HG03175 (cell line): ENCODE measurements at regions not wholly inside any gene's neighbourhood (a gene's known extent, or its start where the extent isn't known, plus 50 kb on each side); places are given as distances from the start of the nearest gene placed in this dataset.

ENCODE experiments used
- ATAC-seq: cut with Tn5 transposase; IDR thresholded peaks from one replicate; pipeline ENCODE4 v1.9.1; 2021; ENCODE audit warnings: mild to moderate bottlenecking, moderate library complexity; ENCODE audit not compliant: unreplicated experiment

DNA sequence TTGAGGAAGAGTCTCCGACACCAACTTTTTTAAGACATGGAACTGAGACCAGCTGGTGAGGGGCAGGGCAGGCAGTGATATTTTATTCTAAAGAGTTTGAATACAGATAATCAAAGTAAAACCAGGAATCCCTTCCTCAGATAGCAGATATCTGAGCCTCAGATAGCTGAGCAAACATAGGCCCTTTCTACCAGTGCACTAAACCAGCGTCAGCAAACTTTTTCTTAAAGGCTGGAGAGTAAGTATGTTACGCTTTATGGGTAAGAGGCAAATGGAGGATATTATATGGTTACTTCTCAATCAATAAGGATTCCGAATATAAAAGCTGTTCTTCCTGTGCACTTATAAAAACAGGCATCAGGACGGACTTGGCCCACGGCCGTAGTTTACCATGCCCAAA is 73.9 kb downstream of the WNT5A start:
- ATAC-seq, result no peak

- no peak for ATAC-seq
These were observed 74.6 kb downstream of the WNT5A start for GRCh38 chr3:55412545-55412944.

- no peak for ATAC-seq
These were observed 77.3 kb downstream of the WNT5A start for GRCh38 chr3:55409806-55410205.

GRCh38 chr3:55408193-55408826 is 78.8 kb downstream of the WNT5A start:
- ATAC-seq, result no peak

- ATAC-seq, result no peak
These were observed 79.7 kb downstream of the WNT5A start for GRCh38 chr3:55407426-55407820.

DNA sequence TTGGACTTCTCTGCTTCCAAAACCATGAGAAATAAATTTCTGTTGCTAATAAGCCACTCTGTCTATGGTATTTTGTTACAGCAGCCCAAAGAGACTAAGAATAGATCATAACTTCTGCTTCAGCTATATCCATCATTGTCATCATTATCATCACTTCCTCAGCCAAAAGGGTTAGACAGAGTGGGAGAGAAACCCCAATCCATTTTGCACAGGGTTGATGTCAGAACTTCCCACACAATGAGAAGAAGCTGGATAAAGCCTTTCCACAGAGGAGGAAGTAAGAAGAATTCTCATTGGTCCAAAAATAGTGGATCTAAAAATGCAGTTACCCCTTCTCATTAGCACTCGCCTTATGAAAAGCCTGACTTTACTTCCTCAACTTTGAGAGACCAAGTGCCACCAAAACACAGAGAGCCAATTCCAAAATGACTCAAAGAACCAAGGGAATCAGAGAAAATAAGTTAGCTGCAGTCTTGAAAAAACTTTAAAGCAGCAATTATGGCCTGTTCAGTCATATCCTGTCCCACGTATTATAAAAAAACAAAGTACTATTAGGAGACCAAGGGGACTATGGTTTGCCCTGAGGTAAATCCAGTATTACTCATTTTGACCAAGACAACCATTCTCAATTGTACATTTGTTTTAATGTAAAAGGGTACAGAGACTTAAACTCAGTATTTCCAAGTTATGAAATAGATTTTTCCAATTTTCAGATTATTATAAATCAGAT is 80.2 kb downstream of the WNT5A start:
- no peak for ATAC-seq

GRCh38 chr3:55405436-55405835 is 81.7 kb downstream of the WNT5A start:
- ATAC-seq, result no peak

DNA sequence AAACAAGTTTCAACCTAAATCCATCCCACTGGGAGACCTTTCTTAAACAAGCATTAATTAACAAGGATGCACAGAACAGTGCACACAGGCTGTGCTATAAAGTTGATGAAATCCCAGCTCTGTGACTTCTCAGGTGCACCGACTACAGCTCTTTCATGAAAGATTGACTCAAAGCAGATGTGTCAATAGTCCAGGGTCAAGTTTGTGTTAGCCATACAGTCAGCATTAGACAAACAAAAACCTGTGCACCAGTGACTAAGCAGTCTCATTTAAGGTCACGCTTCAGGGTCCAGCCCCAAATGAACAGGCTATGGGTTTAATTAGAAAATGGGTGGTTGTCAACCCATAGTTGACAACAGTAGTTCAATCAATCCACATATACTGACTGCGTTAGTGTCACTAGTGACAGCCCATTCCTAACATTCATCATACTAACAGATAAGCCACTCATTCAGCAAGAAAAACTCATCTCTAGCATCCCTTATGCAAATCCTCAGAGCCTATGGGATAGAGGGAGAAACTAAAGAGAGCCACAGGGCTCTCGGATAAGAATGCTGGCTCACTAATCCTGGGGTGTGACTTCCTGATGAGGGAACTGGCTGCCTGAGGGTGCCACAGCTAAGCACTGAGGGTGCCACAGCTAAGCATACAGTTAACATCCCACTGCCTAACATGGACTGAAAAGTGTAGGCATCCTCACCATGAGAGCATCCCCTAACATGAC is 84.1 kb downstream of the WNT5A start:
- ATAC-seq, result no peak

- ATAC-seq, result no peak
These were observed 106.5 kb downstream of the WNT5A start for GRCh38 chr3:55380561-55380960.

DNA sequence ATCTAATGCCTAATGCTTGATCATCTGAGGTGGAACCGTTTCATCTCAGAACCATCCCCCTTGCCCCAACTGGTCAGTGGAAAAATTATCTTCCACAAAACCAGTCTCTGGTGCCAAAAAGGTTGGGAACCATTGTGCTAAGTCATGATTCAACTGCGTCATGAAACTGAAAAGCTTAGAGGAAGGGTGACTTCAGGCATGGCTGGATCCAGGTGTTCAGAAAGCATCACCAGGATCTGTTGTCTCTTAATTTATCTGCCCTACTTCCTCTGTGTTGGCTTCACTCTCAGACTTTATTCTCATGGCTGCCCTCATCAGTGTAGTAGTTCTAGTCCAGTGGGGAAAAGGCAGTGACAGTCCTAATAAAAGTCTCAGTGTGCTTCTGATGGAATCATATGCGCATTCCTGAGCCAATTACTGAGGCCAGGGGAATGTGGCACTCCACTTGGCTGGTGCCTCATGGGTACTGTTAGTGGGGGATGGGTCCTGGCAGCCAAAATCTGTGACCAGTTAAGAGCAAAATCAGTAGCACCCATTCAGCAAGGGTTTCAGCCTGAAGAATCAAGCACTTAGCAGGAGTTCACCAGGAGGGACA is 110.3 kb downstream of the WNT5A start:
- ATAC-seq, result no peak

DNA sequence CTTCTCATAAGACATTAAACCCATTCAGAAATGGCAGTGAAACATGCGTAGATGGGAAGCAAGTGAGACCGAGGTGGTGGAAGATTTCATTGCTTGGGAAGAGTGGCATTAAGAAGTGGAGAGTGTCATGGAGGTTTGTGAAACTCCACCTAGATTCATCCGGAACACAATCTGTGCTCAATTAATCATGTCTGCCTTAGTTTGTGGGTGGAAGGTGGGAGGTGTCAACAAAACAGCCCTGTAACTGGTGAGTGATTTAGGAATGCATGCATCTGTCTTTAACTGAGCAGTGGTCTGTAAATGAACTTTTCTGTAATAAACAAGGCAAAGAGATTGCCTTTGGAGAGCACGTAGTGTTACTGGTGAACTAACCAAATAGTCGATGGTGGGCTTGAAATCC is 113.7 kb downstream of the WNT5A start:
- ATAC-seq, result no peak

DNA sequence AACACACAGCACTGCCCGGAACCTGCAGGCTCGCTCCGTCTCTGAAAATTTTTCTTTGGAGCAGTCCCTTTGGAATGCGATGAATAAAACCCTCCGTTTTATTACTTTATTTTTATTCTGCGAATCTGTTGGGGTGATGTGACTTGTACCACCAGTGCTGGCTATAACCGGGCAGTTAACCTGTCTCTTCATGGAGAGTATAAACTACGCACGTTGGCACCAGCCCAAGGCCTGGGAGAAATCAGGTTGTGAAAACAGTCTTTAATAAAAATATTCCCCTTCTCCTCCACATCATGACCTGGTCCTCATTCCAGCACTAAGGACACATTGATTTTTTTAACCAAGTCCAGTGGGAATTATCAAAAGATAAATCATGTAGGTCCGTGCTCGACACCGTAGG is 116.8 kb downstream of the WNT5A start:
- no peak for ATAC-seq

GRCh38 chr3:55369141-55369847 is 117.8 kb downstream of the WNT5A start:
- no peak for ATAC-seq

DNA sequence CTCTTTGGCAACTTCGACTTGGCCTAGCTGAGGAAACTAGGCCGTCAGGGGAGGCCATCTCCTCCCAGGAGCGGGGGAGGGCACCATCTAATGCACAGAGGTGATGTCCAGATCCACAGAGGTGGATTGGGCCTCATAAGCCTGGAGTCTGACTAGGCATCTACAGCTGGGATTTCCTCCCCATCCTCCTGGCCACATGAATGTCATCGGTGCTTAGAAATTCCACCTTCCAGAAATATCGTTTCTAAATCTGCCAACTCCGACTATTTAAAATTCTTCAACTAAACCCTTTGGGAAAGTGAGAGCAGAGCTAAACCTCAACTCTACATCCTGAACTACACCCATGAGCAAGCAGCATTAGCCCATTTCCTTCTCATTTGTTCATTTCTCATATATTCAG is 118.7 kb downstream of the WNT5A start:
- ATAC-seq, result no peak

DNA sequence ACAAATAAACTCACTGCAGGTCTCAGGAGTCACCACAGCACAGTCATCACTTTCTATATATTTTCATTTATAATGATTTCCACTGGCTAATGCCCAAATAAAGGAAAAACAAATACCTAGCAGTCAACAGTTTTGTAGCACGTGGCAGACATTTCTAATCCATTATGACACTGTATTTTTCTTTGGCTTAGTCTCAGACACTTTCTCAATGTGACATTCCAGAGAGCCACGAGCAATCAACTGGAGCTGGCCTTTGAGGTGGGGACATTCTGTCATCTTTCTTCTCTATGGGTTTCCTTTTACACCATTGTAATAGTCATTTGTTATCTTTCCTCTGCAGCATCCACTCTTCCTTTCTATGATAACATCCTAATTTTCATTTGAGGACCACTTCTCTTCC is 119.7 kb downstream of the WNT5A start:
- ATAC-seq, result no peak

GRCh38 chr3:55364421-55364820 is 122.7 kb downstream of the WNT5A start:
- ATAC-seq, result no peak

- no peak for ATAC-seq
These were observed 124.7 kb downstream of the WNT5A start for GRCh38 chr3:55362210-55362960.

GRCh38 chr3:55357796-55358195 is 129.3 kb downstream of the WNT5A start:
- ATAC-seq, result no peak

GRCh38 chr3:55352668-55353067 is 134.4 kb downstream of the WNT5A start:
- no peak for ATAC-seq

GRCh38 chr3:55349851-55350250 is 137.3 kb downstream of the WNT5A start:
- no peak for ATAC-seq
